ENCODE measurements at regions not wholly inside any gene's neighbourhood (a gene's known extent, or its start where the extent isn't known, plus 50 kb on each side); places are given as distances from the start of the nearest gene placed in this dataset.

- DNase-seq (ENCODE audit: low spot score), result no peak
Measured at GRCh38 chr16:85971902-85972638, 73.1 kb downstream of the IRF8 start.

- DNase-seq (ENCODE audit: low spot score), result peak; percentile 76
Measured at GRCh38 chr16:85974428-85975375, 75.7 kb downstream of the IRF8 start.

GRCh38 chr16:85975451-85975981, 76.6 kb downstream of the IRF8 start:
- DNase-seq (ENCODE audit: low spot score), result peak; percentile 53

- DNase-seq (ENCODE audit: low spot score), result no peak
Measured at GRCh38 chr16:85978291-85978775, 79.4 kb downstream of the IRF8 start.

- DNase-seq (ENCODE audit: low spot score), result no peak
Measured at GRCh38 chr16:85978976-85979375, 80.0 kb downstream of the IRF8 start.

- peak; percentile 38 for DNase-seq (ENCODE audit: low spot score)
Measured at GRCh38 chr16:85979605-85980004, 80.6 kb downstream of the IRF8 start.

GRCh38 chr16:85980686-85981085, 81.7 kb downstream of the IRF8 start:
- no peak for DNase-seq (ENCODE audit: low spot score)

- DNase-seq (ENCODE audit: low spot score), result no peak
Measured at GRCh38 chr16:85981826-85982562, 83.0 kb downstream of the IRF8 start.

GRCh38 chr16:85982563-85982939, 83.6 kb downstream of the IRF8 start:
- no peak for DNase-seq (ENCODE audit: low spot score)

GRCh38 chr16:85983064-85983463, 84.1 kb downstream of the IRF8 start:
- no peak for DNase-seq (ENCODE audit: low spot score)

- DNase-seq (ENCODE audit: low spot score), result no peak
Measured at GRCh38 chr16:85983606-85984230, 84.8 kb downstream of the IRF8 start.

GRCh38 chr16:85984231-85984880, 85.4 kb downstream of the IRF8 start:
- no peak for DNase-seq (ENCODE audit: low spot score)

GRCh38 chr16:85984947-85985451, 86.0 kb downstream of the IRF8 start:
- peak; percentile 62 for DNase-seq (ENCODE audit: low spot score)

- peak; percentile 92 for DNase-seq (ENCODE audit: low spot score)
Measured at GRCh38 chr16:85986931-85987749, 88.2 kb downstream of the IRF8 start.

- DNase-seq (ENCODE audit: low spot score), result no peak
Measured at GRCh38 chr16:85987750-85988078, 88.8 kb downstream of the IRF8 start.

GRCh38 chr16:85988306-85988705, 89.3 kb downstream of the IRF8 start:
- no peak for DNase-seq (ENCODE audit: low spot score)

- no peak for DNase-seq (ENCODE audit: low spot score)
Measured at GRCh38 chr16:85988723-85989313, 89.9 kb downstream of the IRF8 start.

- no peak for DNase-seq (ENCODE audit: low spot score)
Measured at GRCh38 chr16:85989376-85989775, 90.4 kb downstream of the IRF8 start.

GRCh38 chr16:85989863-85990643, 91.1 kb downstream of the IRF8 start:
- DNase-seq (ENCODE audit: low spot score), result no peak
